GM23338 (cell line): ENCODE measurements at regions not wholly inside any gene's neighbourhood (a gene's known extent, or its start where the extent isn't known, plus 50 kb on each side); places are given as distances from the start of the nearest gene placed in this dataset.

Source experiments
- ATAC-seq: fragments of 200-7000 bp; cut with Tn5 transposase; 3 replicates; pipeline ENCODE4 v1.9.1; 2020
- DNase-seq: peaks from one replicate; pipeline ENCODE4 v3.0.0-alpha.2; 2015; ENCODE audit warnings: low spot score
- H2AFZ ChIP-seq: fragments of 200-600 bp; sonication (generic); 2 replicates; pipeline ENCODE4 v1.8.0; 2016; ENCODE audit warnings: antibody characterized with exemption, mild to moderate bottlenecking, moderate library complexity
- H3F3A ChIP-seq: fragments of 200-600 bp; sonication (generic); replicated peaks from 2 replicates; pipeline ENCODE4 v1.8.0; 2017; ENCODE audit warnings: antibody characterized with exemption, mixed run types, low read depth
- H3K27ac ChIP-seq: fragments of 200-600 bp; sonication (generic); 2 replicates; pipeline ENCODE4 v1.6.1; 2016; ENCODE audit warnings: low read depth
- H3K27me3 ChIP-seq: fragments of 200-600 bp; sonication (generic); 2 replicates; pipeline ENCODE4 v1.8.0; 2016; ENCODE audit warnings: mild to moderate bottlenecking, mixed run types, moderate library complexity; ENCODE audit not compliant: insufficient read depth
- H3K36me3 ChIP-seq: fragments of 200-600 bp; sonication (generic); 2 replicates; pipeline ENCODE4 v1.8.0; 2016; ENCODE audit warnings: mild to moderate bottlenecking; ENCODE audit not compliant: insufficient read depth
- H3K4me1 ChIP-seq: fragments of 200-600 bp; sonication (generic); 2 replicates; pipeline ENCODE4 v1.8.0; 2016; ENCODE audit warnings: mild to moderate bottlenecking, moderate library complexity; ENCODE audit not compliant: insufficient read depth
- H3K4me2 ChIP-seq: fragments of 200-600 bp; sonication (generic); 2 replicates; pipeline ENCODE4 v1.7.1; 2017; ENCODE audit warnings: mixed run types
- H3K4me3 ChIP-seq: fragments of 200-600 bp; sonication (generic); 2 replicates; pipeline ENCODE4 v1.6.1; 2016; ENCODE audit warnings: mixed run types
- H3K79me2 ChIP-seq: fragments of 200-600 bp; sonication (generic); replicated peaks from 2 replicates; pipeline ENCODE4 v1.8.0; 2017; ENCODE audit warnings: mild to moderate bottlenecking; ENCODE audit not compliant: insufficient read depth
- H3K9me2 ChIP-seq: fragments of 200-600 bp; sonication (generic); 2 replicates; pipeline ENCODE4 v1.8.0; 2017; ENCODE audit not compliant: insufficient read depth
- H4K20me1 ChIP-seq: fragments of 200-600 bp; sonication (generic); replicated peaks from 2 replicates; pipeline ENCODE4 v1.8.0; 2017; ENCODE audit warnings: mild to moderate bottlenecking; ENCODE audit not compliant: insufficient read depth
- H3K27ac Mint-ChIP-seq: 2 replicates; pipeline ENCODE4 v1.8.0; 2020; ENCODE audit warnings: inconsistent platforms, mild to moderate bottlenecking, moderate library complexity, mixed read lengths
- H3K27me3 Mint-ChIP-seq: 3 replicates; pipeline ENCODE4 v1.8.0; 2022; ENCODE audit warnings: low read depth, mild to moderate bottlenecking, moderate library complexity, mixed read lengths, inconsistent platforms; ENCODE audit not compliant: insufficient read depth, poor library complexity
- H3K36me3 Mint-ChIP-seq: 3 replicates; pipeline ENCODE4 v1.8.0; 2021; ENCODE audit warnings: low read depth, mild to moderate bottlenecking, inconsistent platforms, moderate library complexity, mixed read lengths
- H3K4me1 Mint-ChIP-seq: 3 replicates; pipeline ENCODE4 v1.8.0; 2020; ENCODE audit warnings: mild to moderate bottlenecking, inconsistent platforms, mixed read lengths
- H3K4me3 Mint-ChIP-seq: 3 replicates; pipeline ENCODE4 v1.8.0; 2021; ENCODE audit warnings: moderate library complexity, mild to moderate bottlenecking, inconsistent platforms, mixed read lengths
- H3K9me3 Mint-ChIP-seq: 3 replicates; pipeline ENCODE4 v1.8.0; 2020; ENCODE audit warnings: moderate library complexity, mild to moderate bottlenecking, inconsistent platforms, mixed read lengths
- CREB1 ChIP-seq: fragments of 250-450 bp; sonication (Bioruptor Pico); IDR thresholded peaks from 2 replicates; pipeline ENCODE4 v1.5.0; 2020; ENCODE audit warnings: low read depth, mild to moderate bottlenecking, moderate library complexity
- EZH2 ChIP-seq: fragments of 200-600 bp; sonication (generic); IDR thresholded peaks from one replicate; pipeline ENCODE4 v1.8.0; 2017; ENCODE audit warnings: antibody characterized with exemption, mild to moderate bottlenecking, low read depth; ENCODE audit not compliant: unreplicated experiment
- EZH2phosphoT487 ChIP-seq: fragments of 200-600 bp; sonication (generic); IDR thresholded peaks from one replicate; pipeline ENCODE4 v1.8.1; 2018; ENCODE audit warnings: antibody characterized with exemption; ENCODE audit not compliant: unreplicated experiment
- JUNB ChIP-seq: IDR thresholded peaks from one replicate; pipeline ENCODE4 v1.6.1; 2016; ENCODE audit warnings: antibody characterized with exemption; ENCODE audit not compliant: unreplicated experiment
- NANOG ChIP-seq: IDR thresholded peaks from 2 replicates; pipeline ENCODE4 v1.6.1; 2016; ENCODE audit warnings: antibody characterized with exemption, borderline replicate concordance
- POLR2AphosphoS5 ChIP-seq: IDR thresholded peaks from 2 replicates; pipeline ENCODE4 v1.6.1; 2016; ENCODE audit warnings: antibody characterized with exemption, low read depth
- STAT1 ChIP-seq: IDR thresholded peaks from one replicate; pipeline ENCODE4 v1.6.1; 2016; ENCODE audit warnings: antibody characterized with exemption; ENCODE audit not compliant: unreplicated experiment
- ZNF114 ChIP-seq: fragments of 250-450 bp; sonication (Bioruptor Pico); IDR thresholded peaks from 2 replicates; pipeline ENCODE4 v1.5.0; 2020; ENCODE audit warnings: mild to moderate bottlenecking, moderate library complexity
- ZNF331 ChIP-seq: fragments of 250-450 bp; sonication (Bioruptor Pico); IDR thresholded peaks from 2 replicates; pipeline ENCODE4 v1.5.0; 2020; ENCODE audit warnings: low read depth, mild to moderate bottlenecking, moderate library complexity
- TF ChIP-seq, protein P1 (sequence below): IDR thresholded peaks from one replicate; pipeline ENCODE4 v1.6.1; 2018; ENCODE audit warnings: antibody characterized with exemption; ENCODE audit not compliant: unreplicated experiment
- TF ChIP-seq, protein P2 (sequence below), 2 experiments: fragments of 200-600 bp in 1 of 2; sonication (generic) in 1 of 2; conservative IDR thresholded peaks; 2 replicates each; pipeline versions ENCODE4 v1.5.1 to v1.6.1; 2016 to 2017; ENCODE audit warnings: antibody characterized with exemption in 2 of 2, low read depth in 2 of 2, mild to moderate bottlenecking in 2 of 2, moderate library complexity in 1 of 2
- TF ChIP-seq, protein P3 (sequence below): fragments of 250-450 bp; sonication (Bioruptor Pico); IDR thresholded peaks from 2 replicates; pipeline ENCODE4 v1.5.0; 2020; ENCODE audit warnings: mild to moderate bottlenecking, moderate library complexity

- DNase-seq, result no peak
Observed at GRCh38 chr2:220995581-220995980, 576.5 kb downstream of the EPHA4 start.

More at GRCh38 chr2:220995581-220995980, 576.5 kb downstream of the EPHA4 start:
- H3F3A ChIP-seq, result no peaks in the 10 kb centered on the region
- Mint-ChIP-seq H3K27me3 (peaks cover 3% of the 10 kb centered on the region), H3K27ac (no peak overlapping the region), H3K9me3 (no peaks in the 10 kb centered on the region), H3K36me3 (no peaks in the 10 kb centered on the region), H3K4me3 (no peak overlapping the region), H3K4me1 (no peaks in the 10 kb centered on the region)
- H3K27me3 ChIP-seq, result no peaks in the 10 kb centered on the region
- H3K79me2 ChIP-seq, result no peaks in the 10 kb centered on the region
- TF ChIP-seq EZH2phosphoT487, result no peak
- TF ChIP-seq, protein P1, sequence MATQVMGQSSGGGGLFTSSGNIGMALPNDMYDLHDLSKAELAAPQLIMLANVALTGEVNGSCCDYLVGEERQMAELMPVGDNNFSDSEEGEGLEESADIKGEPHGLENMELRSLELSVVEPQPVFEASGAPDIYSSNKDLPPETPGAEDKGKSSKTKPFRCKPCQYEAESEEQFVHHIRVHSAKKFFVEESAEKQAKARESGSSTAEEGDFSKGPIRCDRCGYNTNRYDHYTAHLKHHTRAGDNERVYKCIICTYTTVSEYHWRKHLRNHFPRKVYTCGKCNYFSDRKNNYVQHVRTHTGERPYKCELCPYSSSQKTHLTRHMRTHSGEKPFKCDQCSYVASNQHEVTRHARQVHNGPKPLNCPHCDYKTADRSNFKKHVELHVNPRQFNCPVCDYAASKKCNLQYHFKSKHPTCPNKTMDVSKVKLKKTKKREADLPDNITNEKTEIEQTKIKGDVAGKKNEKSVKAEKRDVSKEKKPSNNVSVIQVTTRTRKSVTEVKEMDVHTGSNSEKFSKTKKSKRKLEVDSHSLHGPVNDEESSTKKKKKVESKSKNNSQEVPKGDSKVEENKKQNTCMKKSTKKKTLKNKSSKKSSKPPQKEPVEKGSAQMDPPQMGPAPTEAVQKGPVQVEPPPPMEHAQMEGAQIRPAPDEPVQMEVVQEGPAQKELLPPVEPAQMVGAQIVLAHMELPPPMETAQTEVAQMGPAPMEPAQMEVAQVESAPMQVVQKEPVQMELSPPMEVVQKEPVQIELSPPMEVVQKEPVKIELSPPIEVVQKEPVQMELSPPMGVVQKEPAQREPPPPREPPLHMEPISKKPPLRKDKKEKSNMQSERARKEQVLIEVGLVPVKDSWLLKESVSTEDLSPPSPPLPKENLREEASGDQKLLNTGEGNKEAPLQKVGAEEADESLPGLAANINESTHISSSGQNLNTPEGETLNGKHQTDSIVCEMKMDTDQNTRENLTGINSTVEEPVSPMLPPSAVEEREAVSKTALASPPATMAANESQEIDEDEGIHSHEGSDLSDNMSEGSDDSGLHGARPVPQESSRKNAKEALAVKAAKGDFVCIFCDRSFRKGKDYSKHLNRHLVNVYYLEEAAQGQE, result no peak
- TF ChIP-seq POLR2AphosphoS5, result no peak
- TF ChIP-seq ZNF114, result no peak
- no peak for TF ChIP-seq ZNF331 (CRISPR knock-in tag)
- TF ChIP-seq STAT1, result no peak
- no peak for TF ChIP-seq NANOG
- TF ChIP-seq, protein P2, sequence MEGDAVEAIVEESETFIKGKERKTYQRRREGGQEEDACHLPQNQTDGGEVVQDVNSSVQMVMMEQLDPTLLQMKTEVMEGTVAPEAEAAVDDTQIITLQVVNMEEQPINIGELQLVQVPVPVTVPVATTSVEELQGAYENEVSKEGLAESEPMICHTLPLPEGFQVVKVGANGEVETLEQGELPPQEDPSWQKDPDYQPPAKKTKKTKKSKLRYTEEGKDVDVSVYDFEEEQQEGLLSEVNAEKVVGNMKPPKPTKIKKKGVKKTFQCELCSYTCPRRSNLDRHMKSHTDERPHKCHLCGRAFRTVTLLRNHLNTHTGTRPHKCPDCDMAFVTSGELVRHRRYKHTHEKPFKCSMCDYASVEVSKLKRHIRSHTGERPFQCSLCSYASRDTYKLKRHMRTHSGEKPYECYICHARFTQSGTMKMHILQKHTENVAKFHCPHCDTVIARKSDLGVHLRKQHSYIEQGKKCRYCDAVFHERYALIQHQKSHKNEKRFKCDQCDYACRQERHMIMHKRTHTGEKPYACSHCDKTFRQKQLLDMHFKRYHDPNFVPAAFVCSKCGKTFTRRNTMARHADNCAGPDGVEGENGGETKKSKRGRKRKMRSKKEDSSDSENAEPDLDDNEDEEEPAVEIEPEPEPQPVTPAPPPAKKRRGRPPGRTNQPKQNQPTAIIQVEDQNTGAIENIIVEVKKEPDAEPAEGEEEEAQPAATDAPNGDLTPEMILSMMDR (conservative IDR thresholded peaks at IDR 0.05; ENCODE audit: low read depth in 2 of 2), result no peak
- TF ChIP-seq, protein P3, sequence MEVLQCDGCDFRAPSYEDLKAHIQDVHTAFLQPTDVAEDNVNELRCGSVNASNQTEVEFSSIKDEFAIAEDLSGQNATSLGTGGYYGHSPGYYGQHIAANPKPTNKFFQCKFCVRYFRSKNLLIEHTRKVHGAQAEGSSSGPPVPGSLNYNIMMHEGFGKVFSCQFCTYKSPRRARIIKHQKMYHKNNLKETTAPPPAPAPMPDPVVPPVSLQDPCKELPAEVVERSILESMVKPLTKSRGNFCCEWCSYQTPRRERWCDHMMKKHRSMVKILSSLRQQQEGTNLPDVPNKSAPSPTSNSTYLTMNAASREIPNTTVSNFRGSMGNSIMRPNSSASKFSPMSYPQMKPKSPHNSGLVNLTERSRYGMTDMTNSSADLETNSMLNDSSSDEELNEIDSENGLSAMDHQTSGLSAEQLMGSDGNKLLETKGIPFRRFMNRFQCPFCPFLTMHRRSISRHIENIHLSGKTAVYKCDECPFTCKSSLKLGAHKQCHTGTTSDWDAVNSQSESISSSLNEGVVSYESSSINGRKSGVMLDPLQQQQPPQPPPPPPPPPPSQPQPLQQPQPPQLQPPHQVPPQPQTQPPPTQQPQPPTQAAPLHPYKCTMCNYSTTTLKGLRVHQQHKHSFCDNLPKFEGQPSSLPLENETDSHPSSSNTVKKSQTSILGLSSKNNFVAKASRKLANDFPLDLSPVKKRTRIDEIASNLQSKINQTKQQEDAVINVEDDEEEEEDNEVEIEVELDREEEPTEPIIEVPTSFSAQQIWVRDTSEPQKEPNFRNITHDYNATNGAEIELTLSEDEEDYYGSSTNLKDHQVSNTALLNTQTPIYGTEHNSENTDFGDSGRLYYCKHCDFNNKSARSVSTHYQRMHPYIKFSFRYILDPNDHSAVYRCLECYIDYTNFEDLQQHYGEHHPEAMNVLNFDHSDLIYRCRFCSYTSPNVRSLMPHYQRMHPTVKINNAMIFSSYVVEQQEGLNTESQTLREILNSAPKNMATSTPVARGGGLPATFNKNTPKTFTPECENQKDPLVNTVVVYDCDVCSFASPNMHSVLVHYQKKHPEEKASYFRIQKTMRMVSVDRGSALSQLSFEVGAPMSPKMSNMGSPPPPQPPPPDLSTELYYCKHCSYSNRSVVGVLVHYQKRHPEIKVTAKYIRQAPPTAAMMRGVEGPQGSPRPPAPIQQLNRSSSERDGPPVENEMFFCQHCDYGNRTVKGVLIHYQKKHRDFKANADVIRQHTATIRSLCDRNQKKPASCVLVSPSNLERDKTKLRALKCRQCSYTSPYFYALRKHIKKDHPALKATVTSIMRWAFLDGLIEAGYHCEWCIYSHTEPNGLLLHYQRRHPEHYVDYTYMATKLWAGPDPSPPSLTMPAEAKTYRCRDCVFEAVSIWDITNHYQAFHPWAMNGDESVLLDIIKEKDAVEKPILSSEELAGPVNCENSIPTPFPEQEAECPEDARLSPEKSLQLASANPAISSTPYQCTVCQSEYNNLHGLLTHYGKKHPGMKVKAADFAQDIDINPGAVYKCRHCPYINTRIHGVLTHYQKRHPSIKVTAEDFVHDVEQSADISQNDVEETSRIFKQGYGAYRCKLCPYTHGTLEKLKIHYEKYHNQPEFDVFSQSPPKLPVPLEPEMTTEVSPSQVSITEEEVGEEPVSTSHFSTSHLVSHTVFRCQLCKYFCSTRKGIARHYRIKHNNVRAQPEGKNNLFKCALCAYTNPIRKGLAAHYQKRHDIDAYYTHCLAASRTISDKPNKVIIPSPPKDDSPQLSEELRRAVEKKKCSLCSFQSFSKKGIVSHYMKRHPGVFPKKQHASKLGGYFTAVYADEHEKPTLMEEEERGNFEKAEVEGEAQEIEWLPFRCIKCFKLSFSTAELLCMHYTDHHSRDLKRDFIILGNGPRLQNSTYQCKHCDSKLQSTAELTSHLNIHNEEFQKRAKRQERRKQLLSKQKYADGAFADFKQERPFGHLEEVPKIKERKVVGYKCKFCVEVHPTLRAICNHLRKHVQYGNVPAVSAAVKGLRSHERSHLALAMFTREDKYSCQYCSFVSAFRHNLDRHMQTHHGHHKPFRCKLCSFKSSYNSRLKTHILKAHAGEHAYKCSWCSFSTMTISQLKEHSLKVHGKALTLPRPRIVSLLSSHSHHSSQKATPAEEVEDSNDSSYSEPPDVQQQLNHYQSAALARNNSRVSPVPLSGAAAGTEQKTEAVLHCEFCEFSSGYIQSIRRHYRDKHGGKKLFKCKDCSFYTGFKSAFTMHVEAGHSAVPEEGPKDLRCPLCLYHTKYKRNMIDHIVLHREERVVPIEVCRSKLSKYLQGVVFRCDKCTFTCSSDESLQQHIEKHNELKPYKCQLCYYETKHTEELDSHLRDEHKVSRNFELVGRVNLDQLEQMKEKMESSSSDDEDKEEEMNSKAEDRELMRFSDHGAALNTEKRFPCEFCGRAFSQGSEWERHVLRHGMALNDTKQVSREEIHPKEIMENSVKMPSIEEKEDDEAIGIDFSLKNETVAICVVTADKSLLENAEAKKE (CRISPR knock-in tag), result no peak
- TF ChIP-seq EZH2, result no peak
- no peak for TF ChIP-seq CREB1 (CRISPR knock-in tag)
- TF ChIP-seq JUNB, result no peak
- H3K4me3 ChIP-seq, result no peak overlapping the region
- H4K20me1 ChIP-seq, result no peaks in the 10 kb centered on the region
- no peaks in the 10 kb centered on the region; the same call in 1 of the 2 replicates for H3K9me2 ChIP-seq
- no peaks in the 10 kb centered on the region for H3K4me1 ChIP-seq
- H3K4me2 ChIP-seq, result no peak overlapping the region
- no peak for ATAC-seq
- H3K27ac ChIP-seq, result no peak overlapping the region
- no peak overlapping the region for H2AFZ ChIP-seq
- no peaks in the 10 kb centered on the region for H3K36me3 ChIP-seq
